GM23338 (cell line): ENCODE measurements at regions not wholly inside any gene's neighbourhood (a gene's known extent, or its start where the extent isn't known, plus 50 kb on each side); places are given as distances from the start of the nearest gene placed in this dataset.

ENCODE experiments used
- CREB1 ChIP-seq: fragments of 250-450 bp; sonication (Bioruptor Pico); IDR thresholded peaks from 2 replicates; pipeline ENCODE4 v1.5.0; 2020; ENCODE audit warnings: low read depth, mild to moderate bottlenecking, moderate library complexity
- CTCF ChIP-seq, 2 experiments: fragments of 200-600 bp in 1 of 2; sonication (generic) in 1 of 2; conservative IDR thresholded peaks; 2 replicates each; pipeline versions ENCODE4 v1.5.1 to v1.6.1; 2016 to 2017; ENCODE audit warnings: antibody characterized with exemption in 2 of 2, low read depth in 2 of 2, mild to moderate bottlenecking in 2 of 2, moderate library complexity in 1 of 2
- EZH2 ChIP-seq: fragments of 200-600 bp; sonication (generic); IDR thresholded peaks from one replicate; pipeline ENCODE4 v1.8.0; 2017; ENCODE audit warnings: antibody characterized with exemption, mild to moderate bottlenecking, low read depth; ENCODE audit not compliant: unreplicated experiment
- EZH2phosphoT487 ChIP-seq: fragments of 200-600 bp; sonication (generic); IDR thresholded peaks from one replicate; pipeline ENCODE4 v1.8.1; 2018; ENCODE audit warnings: antibody characterized with exemption; ENCODE audit not compliant: unreplicated experiment
- JUNB ChIP-seq: IDR thresholded peaks from one replicate; pipeline ENCODE4 v1.6.1; 2016; ENCODE audit warnings: antibody characterized with exemption; ENCODE audit not compliant: unreplicated experiment
- NANOG ChIP-seq: IDR thresholded peaks from 2 replicates; pipeline ENCODE4 v1.6.1; 2016; ENCODE audit warnings: antibody characterized with exemption, borderline replicate concordance
- POLR2AphosphoS5 ChIP-seq: IDR thresholded peaks from 2 replicates; pipeline ENCODE4 v1.6.1; 2016; ENCODE audit warnings: antibody characterized with exemption, low read depth
- STAT1 ChIP-seq: IDR thresholded peaks from one replicate; pipeline ENCODE4 v1.6.1; 2016; ENCODE audit warnings: antibody characterized with exemption; ENCODE audit not compliant: unreplicated experiment
- ZNF114 ChIP-seq: fragments of 250-450 bp; sonication (Bioruptor Pico); IDR thresholded peaks from 2 replicates; pipeline ENCODE4 v1.5.0; 2020; ENCODE audit warnings: mild to moderate bottlenecking, moderate library complexity
- ZNF331 ChIP-seq: fragments of 250-450 bp; sonication (Bioruptor Pico); IDR thresholded peaks from 2 replicates; pipeline ENCODE4 v1.5.0; 2020; ENCODE audit warnings: low read depth, mild to moderate bottlenecking, moderate library complexity
- ZNF462 ChIP-seq: fragments of 250-450 bp; sonication (Bioruptor Pico); IDR thresholded peaks from 2 replicates; pipeline ENCODE4 v1.5.0; 2020; ENCODE audit warnings: mild to moderate bottlenecking, moderate library complexity
- TF ChIP-seq, protein P1 (sequence below): IDR thresholded peaks from one replicate; pipeline ENCODE4 v1.6.1; 2018; ENCODE audit warnings: antibody characterized with exemption; ENCODE audit not compliant: unreplicated experiment
- TF ChIP-seq, protein P2 (sequence below): IDR thresholded peaks from 2 replicates; pipeline ENCODE4 v1.6.1; 2016; ENCODE audit warnings: antibody characterized with exemption

DNA sequence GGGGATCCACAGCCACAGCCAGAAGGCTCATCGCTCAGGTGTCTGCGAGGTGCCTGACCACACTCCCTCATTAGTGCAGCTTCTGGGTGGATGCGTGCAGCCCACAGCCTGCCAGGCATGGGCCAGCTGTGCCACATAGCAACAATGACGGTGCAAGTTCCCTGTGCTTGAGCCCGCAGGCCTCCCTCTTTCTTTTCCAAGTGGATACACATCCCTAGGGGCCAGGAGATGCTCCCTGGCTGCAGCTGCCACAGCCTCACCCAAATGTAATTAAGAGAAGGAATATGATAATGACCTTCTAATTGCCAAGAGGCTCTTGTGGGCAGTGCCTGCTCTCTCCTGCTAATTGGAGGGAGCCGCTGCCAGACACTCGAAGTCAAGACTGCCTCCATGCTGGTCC, 116.0 kb upstream of the PPP1R26 start:
- TF ChIP-seq CTCF (conservative IDR thresholded peaks at IDR 0.05; ENCODE audit: low read depth in 2 of 2) (no peak), JUNB (no peak), EZH2 (no peak), EZH2phosphoT487 (no peak), CREB1 (CRISPR knock-in tag) (no peak), POLR2AphosphoS5 (no peak), ZNF114 (CRISPR knock-in tag) (no peak), ZNF331 (CRISPR knock-in tag) (no peak), NANOG (no peak), ZNF462 (CRISPR knock-in tag) (no peak), STAT1 (no peak)
- TF ChIP-seq, protein P1, sequence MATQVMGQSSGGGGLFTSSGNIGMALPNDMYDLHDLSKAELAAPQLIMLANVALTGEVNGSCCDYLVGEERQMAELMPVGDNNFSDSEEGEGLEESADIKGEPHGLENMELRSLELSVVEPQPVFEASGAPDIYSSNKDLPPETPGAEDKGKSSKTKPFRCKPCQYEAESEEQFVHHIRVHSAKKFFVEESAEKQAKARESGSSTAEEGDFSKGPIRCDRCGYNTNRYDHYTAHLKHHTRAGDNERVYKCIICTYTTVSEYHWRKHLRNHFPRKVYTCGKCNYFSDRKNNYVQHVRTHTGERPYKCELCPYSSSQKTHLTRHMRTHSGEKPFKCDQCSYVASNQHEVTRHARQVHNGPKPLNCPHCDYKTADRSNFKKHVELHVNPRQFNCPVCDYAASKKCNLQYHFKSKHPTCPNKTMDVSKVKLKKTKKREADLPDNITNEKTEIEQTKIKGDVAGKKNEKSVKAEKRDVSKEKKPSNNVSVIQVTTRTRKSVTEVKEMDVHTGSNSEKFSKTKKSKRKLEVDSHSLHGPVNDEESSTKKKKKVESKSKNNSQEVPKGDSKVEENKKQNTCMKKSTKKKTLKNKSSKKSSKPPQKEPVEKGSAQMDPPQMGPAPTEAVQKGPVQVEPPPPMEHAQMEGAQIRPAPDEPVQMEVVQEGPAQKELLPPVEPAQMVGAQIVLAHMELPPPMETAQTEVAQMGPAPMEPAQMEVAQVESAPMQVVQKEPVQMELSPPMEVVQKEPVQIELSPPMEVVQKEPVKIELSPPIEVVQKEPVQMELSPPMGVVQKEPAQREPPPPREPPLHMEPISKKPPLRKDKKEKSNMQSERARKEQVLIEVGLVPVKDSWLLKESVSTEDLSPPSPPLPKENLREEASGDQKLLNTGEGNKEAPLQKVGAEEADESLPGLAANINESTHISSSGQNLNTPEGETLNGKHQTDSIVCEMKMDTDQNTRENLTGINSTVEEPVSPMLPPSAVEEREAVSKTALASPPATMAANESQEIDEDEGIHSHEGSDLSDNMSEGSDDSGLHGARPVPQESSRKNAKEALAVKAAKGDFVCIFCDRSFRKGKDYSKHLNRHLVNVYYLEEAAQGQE = no peak
- TF ChIP-seq, protein P2, sequence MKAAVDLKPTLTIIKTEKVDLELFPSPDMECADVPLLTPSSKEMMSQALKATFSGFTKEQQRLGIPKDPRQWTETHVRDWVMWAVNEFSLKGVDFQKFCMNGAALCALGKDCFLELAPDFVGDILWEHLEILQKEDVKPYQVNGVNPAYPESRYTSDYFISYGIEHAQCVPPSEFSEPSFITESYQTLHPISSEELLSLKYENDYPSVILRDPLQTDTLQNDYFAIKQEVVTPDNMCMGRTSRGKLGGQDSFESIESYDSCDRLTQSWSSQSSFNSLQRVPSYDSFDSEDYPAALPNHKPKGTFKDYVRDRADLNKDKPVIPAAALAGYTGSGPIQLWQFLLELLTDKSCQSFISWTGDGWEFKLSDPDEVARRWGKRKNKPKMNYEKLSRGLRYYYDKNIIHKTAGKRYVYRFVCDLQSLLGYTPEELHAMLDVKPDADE = no peak
